GM23338 (cell line): ENCODE measurements at regions not wholly inside any gene's neighbourhood (a gene's known extent, or its start where the extent isn't known, plus 50 kb on each side); places are given as distances from the start of the nearest gene placed in this dataset.

ENCODE experiments used
- ATAC-seq: fragments of 200-7000 bp; cut with Tn5 transposase; 3 replicates; pipeline ENCODE4 v1.9.1; 2020
- DNase-seq: peaks from one replicate; pipeline ENCODE4 v3.0.0-alpha.2; 2015; ENCODE audit warnings: low spot score
- H2AFZ ChIP-seq: fragments of 200-600 bp; sonication (generic); 2 replicates; pipeline ENCODE4 v1.8.0; 2016; ENCODE audit warnings: antibody characterized with exemption, mild to moderate bottlenecking, moderate library complexity
- H3F3A ChIP-seq: fragments of 200-600 bp; sonication (generic); replicated peaks from 2 replicates; pipeline ENCODE4 v1.8.0; 2017; ENCODE audit warnings: antibody characterized with exemption, mixed run types, low read depth
- H3K27ac ChIP-seq: fragments of 200-600 bp; sonication (generic); 2 replicates; pipeline ENCODE4 v1.6.1; 2016; ENCODE audit warnings: low read depth
- H3K27me3 ChIP-seq: fragments of 200-600 bp; sonication (generic); 2 replicates; pipeline ENCODE4 v1.8.0; 2016; ENCODE audit warnings: mild to moderate bottlenecking, mixed run types, moderate library complexity; ENCODE audit not compliant: insufficient read depth
- H3K36me3 ChIP-seq: fragments of 200-600 bp; sonication (generic); 2 replicates; pipeline ENCODE4 v1.8.0; 2016; ENCODE audit warnings: mild to moderate bottlenecking; ENCODE audit not compliant: insufficient read depth
- H3K4me1 ChIP-seq: fragments of 200-600 bp; sonication (generic); 2 replicates; pipeline ENCODE4 v1.8.0; 2016; ENCODE audit warnings: mild to moderate bottlenecking, moderate library complexity; ENCODE audit not compliant: insufficient read depth
- H3K4me2 ChIP-seq: fragments of 200-600 bp; sonication (generic); 2 replicates; pipeline ENCODE4 v1.7.1; 2017; ENCODE audit warnings: mixed run types
- H3K4me3 ChIP-seq: fragments of 200-600 bp; sonication (generic); 2 replicates; pipeline ENCODE4 v1.6.1; 2016; ENCODE audit warnings: mixed run types
- H3K79me2 ChIP-seq: fragments of 200-600 bp; sonication (generic); replicated peaks from 2 replicates; pipeline ENCODE4 v1.8.0; 2017; ENCODE audit warnings: mild to moderate bottlenecking; ENCODE audit not compliant: insufficient read depth
- H3K9me2 ChIP-seq: fragments of 200-600 bp; sonication (generic); 2 replicates; pipeline ENCODE4 v1.8.0; 2017; ENCODE audit not compliant: insufficient read depth
- H4K20me1 ChIP-seq: fragments of 200-600 bp; sonication (generic); replicated peaks from 2 replicates; pipeline ENCODE4 v1.8.0; 2017; ENCODE audit warnings: mild to moderate bottlenecking; ENCODE audit not compliant: insufficient read depth
- H3K27ac Mint-ChIP-seq: 2 replicates; pipeline ENCODE4 v1.8.0; 2020; ENCODE audit warnings: inconsistent platforms, mild to moderate bottlenecking, moderate library complexity, mixed read lengths
- H3K27me3 Mint-ChIP-seq: 3 replicates; pipeline ENCODE4 v1.8.0; 2022; ENCODE audit warnings: low read depth, mild to moderate bottlenecking, moderate library complexity, mixed read lengths, inconsistent platforms; ENCODE audit not compliant: insufficient read depth, poor library complexity
- H3K36me3 Mint-ChIP-seq: 3 replicates; pipeline ENCODE4 v1.8.0; 2021; ENCODE audit warnings: low read depth, mild to moderate bottlenecking, inconsistent platforms, moderate library complexity, mixed read lengths
- H3K4me1 Mint-ChIP-seq: 3 replicates; pipeline ENCODE4 v1.8.0; 2020; ENCODE audit warnings: mild to moderate bottlenecking, inconsistent platforms, mixed read lengths
- H3K4me3 Mint-ChIP-seq: 3 replicates; pipeline ENCODE4 v1.8.0; 2021; ENCODE audit warnings: moderate library complexity, mild to moderate bottlenecking, inconsistent platforms, mixed read lengths
- H3K9me3 Mint-ChIP-seq: 3 replicates; pipeline ENCODE4 v1.8.0; 2020; ENCODE audit warnings: moderate library complexity, mild to moderate bottlenecking, inconsistent platforms, mixed read lengths
- CREB1 ChIP-seq: fragments of 250-450 bp; sonication (Bioruptor Pico); IDR thresholded peaks from 2 replicates; pipeline ENCODE4 v1.5.0; 2020; ENCODE audit warnings: low read depth, mild to moderate bottlenecking, moderate library complexity
- EZH2 ChIP-seq: fragments of 200-600 bp; sonication (generic); IDR thresholded peaks from one replicate; pipeline ENCODE4 v1.8.0; 2017; ENCODE audit warnings: antibody characterized with exemption, mild to moderate bottlenecking, low read depth; ENCODE audit not compliant: unreplicated experiment
- EZH2phosphoT487 ChIP-seq: fragments of 200-600 bp; sonication (generic); IDR thresholded peaks from one replicate; pipeline ENCODE4 v1.8.1; 2018; ENCODE audit warnings: antibody characterized with exemption; ENCODE audit not compliant: unreplicated experiment
- JUNB ChIP-seq: IDR thresholded peaks from one replicate; pipeline ENCODE4 v1.6.1; 2016; ENCODE audit warnings: antibody characterized with exemption; ENCODE audit not compliant: unreplicated experiment
- NANOG ChIP-seq: IDR thresholded peaks from 2 replicates; pipeline ENCODE4 v1.6.1; 2016; ENCODE audit warnings: antibody characterized with exemption, borderline replicate concordance
- POLR2AphosphoS5 ChIP-seq: IDR thresholded peaks from 2 replicates; pipeline ENCODE4 v1.6.1; 2016; ENCODE audit warnings: antibody characterized with exemption, low read depth
- STAT1 ChIP-seq: IDR thresholded peaks from one replicate; pipeline ENCODE4 v1.6.1; 2016; ENCODE audit warnings: antibody characterized with exemption; ENCODE audit not compliant: unreplicated experiment
- ZNF114 ChIP-seq: fragments of 250-450 bp; sonication (Bioruptor Pico); IDR thresholded peaks from 2 replicates; pipeline ENCODE4 v1.5.0; 2020; ENCODE audit warnings: mild to moderate bottlenecking, moderate library complexity
- TF ChIP-seq, protein P1 (sequence below): IDR thresholded peaks from one replicate; pipeline ENCODE4 v1.6.1; 2018; ENCODE audit warnings: antibody characterized with exemption; ENCODE audit not compliant: unreplicated experiment
- TF ChIP-seq, protein P2 (sequence below): IDR thresholded peaks from 2 replicates; pipeline ENCODE4 v1.6.1; 2016; ENCODE audit warnings: antibody characterized with exemption
- TF ChIP-seq, protein P3 (sequence below), 2 experiments: fragments of 200-600 bp in 1 of 2; sonication (generic) in 1 of 2; conservative IDR thresholded peaks; 2 replicates each; pipeline versions ENCODE4 v1.5.1 to v1.6.1; 2016 to 2017; ENCODE audit warnings: antibody characterized with exemption in 2 of 2, low read depth in 2 of 2, mild to moderate bottlenecking in 2 of 2, moderate library complexity in 1 of 2
- TF ChIP-seq, protein P4 (sequence below): fragments of 250-450 bp; sonication (Bioruptor Pico); IDR thresholded peaks from 2 replicates; pipeline ENCODE4 v1.5.0; 2020; ENCODE audit warnings: mild to moderate bottlenecking, moderate library complexity

DNA sequence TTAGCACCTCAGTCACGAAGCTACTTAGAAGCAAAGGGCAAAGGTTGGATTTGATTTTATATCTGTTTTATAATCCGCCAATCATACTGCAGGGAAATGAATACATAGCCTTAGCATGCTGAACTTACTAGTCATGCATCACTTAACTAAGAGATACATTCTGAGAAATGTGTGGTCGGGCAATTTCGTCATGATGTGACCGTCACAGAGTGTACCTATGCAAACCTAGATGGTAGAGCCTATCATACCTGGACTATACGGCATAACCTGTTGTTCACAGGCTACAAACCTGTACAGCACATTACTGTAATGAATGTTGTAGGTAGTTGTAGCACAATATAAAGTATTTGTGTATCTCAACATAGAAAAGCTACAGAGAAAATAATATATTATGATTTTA, 345.2 kb upstream of the RGS17 start (continued):
- TF ChIP-seq, protein P1, sequence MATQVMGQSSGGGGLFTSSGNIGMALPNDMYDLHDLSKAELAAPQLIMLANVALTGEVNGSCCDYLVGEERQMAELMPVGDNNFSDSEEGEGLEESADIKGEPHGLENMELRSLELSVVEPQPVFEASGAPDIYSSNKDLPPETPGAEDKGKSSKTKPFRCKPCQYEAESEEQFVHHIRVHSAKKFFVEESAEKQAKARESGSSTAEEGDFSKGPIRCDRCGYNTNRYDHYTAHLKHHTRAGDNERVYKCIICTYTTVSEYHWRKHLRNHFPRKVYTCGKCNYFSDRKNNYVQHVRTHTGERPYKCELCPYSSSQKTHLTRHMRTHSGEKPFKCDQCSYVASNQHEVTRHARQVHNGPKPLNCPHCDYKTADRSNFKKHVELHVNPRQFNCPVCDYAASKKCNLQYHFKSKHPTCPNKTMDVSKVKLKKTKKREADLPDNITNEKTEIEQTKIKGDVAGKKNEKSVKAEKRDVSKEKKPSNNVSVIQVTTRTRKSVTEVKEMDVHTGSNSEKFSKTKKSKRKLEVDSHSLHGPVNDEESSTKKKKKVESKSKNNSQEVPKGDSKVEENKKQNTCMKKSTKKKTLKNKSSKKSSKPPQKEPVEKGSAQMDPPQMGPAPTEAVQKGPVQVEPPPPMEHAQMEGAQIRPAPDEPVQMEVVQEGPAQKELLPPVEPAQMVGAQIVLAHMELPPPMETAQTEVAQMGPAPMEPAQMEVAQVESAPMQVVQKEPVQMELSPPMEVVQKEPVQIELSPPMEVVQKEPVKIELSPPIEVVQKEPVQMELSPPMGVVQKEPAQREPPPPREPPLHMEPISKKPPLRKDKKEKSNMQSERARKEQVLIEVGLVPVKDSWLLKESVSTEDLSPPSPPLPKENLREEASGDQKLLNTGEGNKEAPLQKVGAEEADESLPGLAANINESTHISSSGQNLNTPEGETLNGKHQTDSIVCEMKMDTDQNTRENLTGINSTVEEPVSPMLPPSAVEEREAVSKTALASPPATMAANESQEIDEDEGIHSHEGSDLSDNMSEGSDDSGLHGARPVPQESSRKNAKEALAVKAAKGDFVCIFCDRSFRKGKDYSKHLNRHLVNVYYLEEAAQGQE, result no peak
- no peak for TF ChIP-seq ZNF114 (CRISPR knock-in tag)
- no peak for TF ChIP-seq POLR2AphosphoS5
- no peak for TF ChIP-seq NANOG
- TF ChIP-seq JUNB, result no peak
- no peak for TF ChIP-seq STAT1
- TF ChIP-seq, protein P2, sequence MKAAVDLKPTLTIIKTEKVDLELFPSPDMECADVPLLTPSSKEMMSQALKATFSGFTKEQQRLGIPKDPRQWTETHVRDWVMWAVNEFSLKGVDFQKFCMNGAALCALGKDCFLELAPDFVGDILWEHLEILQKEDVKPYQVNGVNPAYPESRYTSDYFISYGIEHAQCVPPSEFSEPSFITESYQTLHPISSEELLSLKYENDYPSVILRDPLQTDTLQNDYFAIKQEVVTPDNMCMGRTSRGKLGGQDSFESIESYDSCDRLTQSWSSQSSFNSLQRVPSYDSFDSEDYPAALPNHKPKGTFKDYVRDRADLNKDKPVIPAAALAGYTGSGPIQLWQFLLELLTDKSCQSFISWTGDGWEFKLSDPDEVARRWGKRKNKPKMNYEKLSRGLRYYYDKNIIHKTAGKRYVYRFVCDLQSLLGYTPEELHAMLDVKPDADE, result no peak

DNA sequence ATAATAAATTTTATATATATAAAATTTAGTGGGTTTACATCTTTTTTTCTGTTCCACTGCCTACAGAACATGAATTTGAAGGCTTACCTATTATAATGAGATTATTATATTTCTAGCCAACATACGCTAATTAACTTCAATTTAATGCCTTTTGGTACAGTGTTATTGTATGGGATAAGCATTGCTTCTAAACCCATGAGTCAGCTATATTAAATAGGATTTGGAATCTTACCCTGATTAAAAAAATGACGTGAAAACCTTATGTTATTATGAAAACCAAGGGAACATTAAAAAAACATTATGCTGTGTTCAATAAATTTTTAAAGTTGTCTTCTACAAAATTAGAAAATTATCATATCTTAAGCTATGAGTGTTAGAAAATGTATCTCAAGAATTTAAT, 334.0 kb upstream of the RGS17 start:
- Mint-ChIP-seq H3K9me3 (peaks cover 6% of the 10 kb centered on the region; the same call in 2 of the 3 replicates), H3K36me3 (no peaks in the 10 kb centered on the region), H3K27ac (no peak overlapping the region), H3K4me1 (no peaks in the 10 kb centered on the region), H3K27me3 (peaks cover 2% of the 10 kb centered on the region), H3K4me3 (no peak overlapping the region)
- no peaks in the 10 kb centered on the region for H3K79me2 ChIP-seq
- no peak overlapping the region for H3K4me2 ChIP-seq
- no peak for DNase-seq
- H3K27ac ChIP-seq, result no peak overlapping the region
- H3K9me2 ChIP-seq, result no peaks in the 10 kb centered on the region
- no peaks in the 10 kb centered on the region for H3K27me3 ChIP-seq
- no peak overlapping the region for H2AFZ ChIP-seq
- no peaks in the 10 kb centered on the region for H4K20me1 ChIP-seq
- H3K4me3 ChIP-seq, result no peak overlapping the region
- H3F3A ChIP-seq, result no peaks in the 10 kb centered on the region
- no peaks in the 10 kb centered on the region for H3K4me1 ChIP-seq
- no peaks in the 10 kb centered on the region for H3K36me3 ChIP-seq
- ATAC-seq, result no peak
- TF ChIP-seq ZNF114 (CRISPR knock-in tag) (no peak), STAT1 (no peak), EZH2 (no peak), CREB1 (CRISPR knock-in tag) (no peak), EZH2phosphoT487 (no peak)
- TF ChIP-seq, protein P2, result no peak
- TF ChIP-seq, protein P3, sequence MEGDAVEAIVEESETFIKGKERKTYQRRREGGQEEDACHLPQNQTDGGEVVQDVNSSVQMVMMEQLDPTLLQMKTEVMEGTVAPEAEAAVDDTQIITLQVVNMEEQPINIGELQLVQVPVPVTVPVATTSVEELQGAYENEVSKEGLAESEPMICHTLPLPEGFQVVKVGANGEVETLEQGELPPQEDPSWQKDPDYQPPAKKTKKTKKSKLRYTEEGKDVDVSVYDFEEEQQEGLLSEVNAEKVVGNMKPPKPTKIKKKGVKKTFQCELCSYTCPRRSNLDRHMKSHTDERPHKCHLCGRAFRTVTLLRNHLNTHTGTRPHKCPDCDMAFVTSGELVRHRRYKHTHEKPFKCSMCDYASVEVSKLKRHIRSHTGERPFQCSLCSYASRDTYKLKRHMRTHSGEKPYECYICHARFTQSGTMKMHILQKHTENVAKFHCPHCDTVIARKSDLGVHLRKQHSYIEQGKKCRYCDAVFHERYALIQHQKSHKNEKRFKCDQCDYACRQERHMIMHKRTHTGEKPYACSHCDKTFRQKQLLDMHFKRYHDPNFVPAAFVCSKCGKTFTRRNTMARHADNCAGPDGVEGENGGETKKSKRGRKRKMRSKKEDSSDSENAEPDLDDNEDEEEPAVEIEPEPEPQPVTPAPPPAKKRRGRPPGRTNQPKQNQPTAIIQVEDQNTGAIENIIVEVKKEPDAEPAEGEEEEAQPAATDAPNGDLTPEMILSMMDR (conservative IDR thresholded peaks at IDR 0.05; ENCODE audit: low read depth in 2 of 2), result no peak
- TF ChIP-seq, protein P4, sequence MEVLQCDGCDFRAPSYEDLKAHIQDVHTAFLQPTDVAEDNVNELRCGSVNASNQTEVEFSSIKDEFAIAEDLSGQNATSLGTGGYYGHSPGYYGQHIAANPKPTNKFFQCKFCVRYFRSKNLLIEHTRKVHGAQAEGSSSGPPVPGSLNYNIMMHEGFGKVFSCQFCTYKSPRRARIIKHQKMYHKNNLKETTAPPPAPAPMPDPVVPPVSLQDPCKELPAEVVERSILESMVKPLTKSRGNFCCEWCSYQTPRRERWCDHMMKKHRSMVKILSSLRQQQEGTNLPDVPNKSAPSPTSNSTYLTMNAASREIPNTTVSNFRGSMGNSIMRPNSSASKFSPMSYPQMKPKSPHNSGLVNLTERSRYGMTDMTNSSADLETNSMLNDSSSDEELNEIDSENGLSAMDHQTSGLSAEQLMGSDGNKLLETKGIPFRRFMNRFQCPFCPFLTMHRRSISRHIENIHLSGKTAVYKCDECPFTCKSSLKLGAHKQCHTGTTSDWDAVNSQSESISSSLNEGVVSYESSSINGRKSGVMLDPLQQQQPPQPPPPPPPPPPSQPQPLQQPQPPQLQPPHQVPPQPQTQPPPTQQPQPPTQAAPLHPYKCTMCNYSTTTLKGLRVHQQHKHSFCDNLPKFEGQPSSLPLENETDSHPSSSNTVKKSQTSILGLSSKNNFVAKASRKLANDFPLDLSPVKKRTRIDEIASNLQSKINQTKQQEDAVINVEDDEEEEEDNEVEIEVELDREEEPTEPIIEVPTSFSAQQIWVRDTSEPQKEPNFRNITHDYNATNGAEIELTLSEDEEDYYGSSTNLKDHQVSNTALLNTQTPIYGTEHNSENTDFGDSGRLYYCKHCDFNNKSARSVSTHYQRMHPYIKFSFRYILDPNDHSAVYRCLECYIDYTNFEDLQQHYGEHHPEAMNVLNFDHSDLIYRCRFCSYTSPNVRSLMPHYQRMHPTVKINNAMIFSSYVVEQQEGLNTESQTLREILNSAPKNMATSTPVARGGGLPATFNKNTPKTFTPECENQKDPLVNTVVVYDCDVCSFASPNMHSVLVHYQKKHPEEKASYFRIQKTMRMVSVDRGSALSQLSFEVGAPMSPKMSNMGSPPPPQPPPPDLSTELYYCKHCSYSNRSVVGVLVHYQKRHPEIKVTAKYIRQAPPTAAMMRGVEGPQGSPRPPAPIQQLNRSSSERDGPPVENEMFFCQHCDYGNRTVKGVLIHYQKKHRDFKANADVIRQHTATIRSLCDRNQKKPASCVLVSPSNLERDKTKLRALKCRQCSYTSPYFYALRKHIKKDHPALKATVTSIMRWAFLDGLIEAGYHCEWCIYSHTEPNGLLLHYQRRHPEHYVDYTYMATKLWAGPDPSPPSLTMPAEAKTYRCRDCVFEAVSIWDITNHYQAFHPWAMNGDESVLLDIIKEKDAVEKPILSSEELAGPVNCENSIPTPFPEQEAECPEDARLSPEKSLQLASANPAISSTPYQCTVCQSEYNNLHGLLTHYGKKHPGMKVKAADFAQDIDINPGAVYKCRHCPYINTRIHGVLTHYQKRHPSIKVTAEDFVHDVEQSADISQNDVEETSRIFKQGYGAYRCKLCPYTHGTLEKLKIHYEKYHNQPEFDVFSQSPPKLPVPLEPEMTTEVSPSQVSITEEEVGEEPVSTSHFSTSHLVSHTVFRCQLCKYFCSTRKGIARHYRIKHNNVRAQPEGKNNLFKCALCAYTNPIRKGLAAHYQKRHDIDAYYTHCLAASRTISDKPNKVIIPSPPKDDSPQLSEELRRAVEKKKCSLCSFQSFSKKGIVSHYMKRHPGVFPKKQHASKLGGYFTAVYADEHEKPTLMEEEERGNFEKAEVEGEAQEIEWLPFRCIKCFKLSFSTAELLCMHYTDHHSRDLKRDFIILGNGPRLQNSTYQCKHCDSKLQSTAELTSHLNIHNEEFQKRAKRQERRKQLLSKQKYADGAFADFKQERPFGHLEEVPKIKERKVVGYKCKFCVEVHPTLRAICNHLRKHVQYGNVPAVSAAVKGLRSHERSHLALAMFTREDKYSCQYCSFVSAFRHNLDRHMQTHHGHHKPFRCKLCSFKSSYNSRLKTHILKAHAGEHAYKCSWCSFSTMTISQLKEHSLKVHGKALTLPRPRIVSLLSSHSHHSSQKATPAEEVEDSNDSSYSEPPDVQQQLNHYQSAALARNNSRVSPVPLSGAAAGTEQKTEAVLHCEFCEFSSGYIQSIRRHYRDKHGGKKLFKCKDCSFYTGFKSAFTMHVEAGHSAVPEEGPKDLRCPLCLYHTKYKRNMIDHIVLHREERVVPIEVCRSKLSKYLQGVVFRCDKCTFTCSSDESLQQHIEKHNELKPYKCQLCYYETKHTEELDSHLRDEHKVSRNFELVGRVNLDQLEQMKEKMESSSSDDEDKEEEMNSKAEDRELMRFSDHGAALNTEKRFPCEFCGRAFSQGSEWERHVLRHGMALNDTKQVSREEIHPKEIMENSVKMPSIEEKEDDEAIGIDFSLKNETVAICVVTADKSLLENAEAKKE (CRISPR knock-in tag), result no peak
